Progenitor cell of endocrine pancreas (in vitro differentiated cells): ENCODE measurements at regions not wholly inside any gene's neighbourhood (a gene's known extent, or its start where the extent isn't known, plus 50 kb on each side); places are given as distances from the start of the nearest gene placed in this dataset.

Experiments
- DNase-seq: peaks from one replicate; pipeline ENCODE4 v3.0.0; 2021; ENCODE audit warnings: low spot score; ENCODE audit not compliant: unreplicated experiment
- H3K27ac Mint-ChIP-seq: 2 replicates; pipeline ENCODE4 v1.8.0; 2021; ENCODE audit warnings: mild to moderate bottlenecking, moderate library complexity, mixed read lengths
- H3K27me3 Mint-ChIP-seq: 2 replicates; pipeline ENCODE4 v1.8.0; 2021; ENCODE audit warnings: mixed read lengths
- H3K36me3 Mint-ChIP-seq: 2 replicates; pipeline ENCODE4 v1.8.0; 2022; ENCODE audit warnings: mixed read lengths; ENCODE audit not compliant: insufficient read depth
- H3K4me1 Mint-ChIP-seq: 2 replicates; pipeline ENCODE4 v1.8.0; 2021; ENCODE audit warnings: low read depth, mixed read lengths
- H3K4me3 Mint-ChIP-seq: 2 replicates; pipeline ENCODE4 v1.8.0; 2021; ENCODE audit warnings: low read depth, mild to moderate bottlenecking, moderate library complexity, mixed read lengths
- H3K9me3 Mint-ChIP-seq: 2 replicates; pipeline ENCODE4 v1.8.0; 2021; ENCODE audit warnings: low read depth, mixed read lengths
- CTCF ChIP-seq: fragments of 200-600 bp; sonication (generic); IDR thresholded peaks from one replicate; pipeline ENCODE4 v1.5.0; 2021; ENCODE audit warnings: antibody characterized with exemption, mild to moderate bottlenecking; ENCODE audit not compliant: unreplicated experiment

DNA sequence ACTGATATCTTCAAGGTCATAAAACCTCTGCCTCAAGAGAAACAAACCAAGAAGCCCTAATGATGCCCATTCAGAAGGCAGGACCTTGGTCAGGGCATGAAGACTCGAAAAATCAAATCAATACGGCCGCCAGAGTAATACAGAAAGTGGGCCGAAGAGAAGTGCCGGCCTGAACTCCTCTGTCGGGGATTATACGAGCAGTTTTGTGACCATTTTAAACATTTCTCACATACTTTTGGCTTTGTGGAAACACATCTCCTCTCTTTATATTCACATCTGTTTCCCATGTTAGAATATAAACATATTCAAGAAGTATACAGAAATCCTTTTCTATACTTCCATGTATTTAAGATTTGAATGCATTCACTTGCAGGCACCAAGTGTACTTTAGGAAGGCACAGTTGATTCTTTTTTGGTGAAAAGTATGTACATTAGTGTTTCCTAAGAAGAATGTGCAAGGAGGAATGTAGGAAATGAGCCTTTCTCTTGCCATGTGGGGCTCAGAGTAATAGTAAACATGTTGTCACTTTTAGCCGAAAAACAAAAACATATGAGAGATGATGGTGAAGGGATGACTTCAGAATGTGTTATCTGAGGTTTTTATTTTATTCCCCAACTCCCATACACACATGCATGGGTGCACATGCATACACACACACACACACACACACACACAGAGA lies 707.9 kb upstream of the ID2 start:
- H3K9me3 Mint-ChIP-seq = no peaks in the 10 kb centered on the region
- peaks cover 27% of the 10 kb centered on the region for H3K27me3 Mint-ChIP-seq
- H3K4me1 Mint-ChIP-seq = peaks cover 6% of the 10 kb centered on the region
- H3K36me3 Mint-ChIP-seq = no peaks in the 10 kb centered on the region
- H3K4me3 Mint-ChIP-seq = no peak overlapping the region
- no peak overlapping the region for H3K27ac Mint-ChIP-seq
- DNase-seq = no peak
- no peak for TF ChIP-seq CTCF

DNA sequence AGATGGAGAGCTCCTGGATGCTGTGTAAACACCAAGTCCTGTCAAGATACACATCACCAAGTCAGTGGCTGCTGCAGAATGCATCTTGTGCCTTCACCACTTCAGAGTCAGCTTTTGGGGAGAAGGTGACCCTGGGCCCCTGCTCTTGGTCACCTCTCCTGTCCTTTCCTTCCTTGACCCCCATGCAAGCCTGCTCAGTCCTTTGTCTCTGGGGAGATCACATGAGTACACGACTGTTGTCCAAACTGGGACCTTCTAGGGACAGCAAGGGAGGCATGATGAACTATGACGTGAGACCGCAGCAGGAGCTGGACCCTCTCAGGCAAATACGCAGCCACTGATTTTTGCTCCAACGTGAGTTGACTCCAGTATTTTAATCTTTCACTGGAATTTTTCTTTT lies 706.9 kb upstream of the ID2 start:
- no peak for DNase-seq
- Mint-ChIP-seq H3K27me3 (peaks cover 22% of the 10 kb centered on the region), H3K4me1 (peaks cover 6% of the 10 kb centered on the region), H3K4me3 (no peak overlapping the region), H3K27ac (no peak overlapping the region), H3K9me3 (no peaks in the 10 kb centered on the region), H3K36me3 (no peaks in the 10 kb centered on the region)
- TF ChIP-seq CTCF = no peak

- Mint-ChIP-seq H3K4me1 (peaks cover 6% of the 10 kb centered on the region), H3K27me3 (peaks cover 16% of the 10 kb centered on the region), H3K4me3 (no peak overlapping the region), H3K36me3 (no peaks in the 10 kb centered on the region), H3K9me3 (no peaks in the 10 kb centered on the region), H3K27ac (no peak overlapping the region)
- TF ChIP-seq CTCF = no peak
- DNase-seq = no peak
Observed at GRCh38 chr2:7976206-7976605, 705.6 kb upstream of the ID2 start.

- Mint-ChIP-seq H3K36me3 (peaks cover 2% of the 10 kb centered on the region), H3K9me3 (peaks cover 4% of the 10 kb centered on the region), H3K27ac (no peak overlapping the region), H3K4me3 (no peak overlapping the region), H3K4me1 (peaks cover 6% of the 10 kb centered on the region), H3K27me3 (peaks cover 14% of the 10 kb centered on the region)
- no peak for DNase-seq
- no peak for TF ChIP-seq CTCF
Observed at GRCh38 chr2:7977981-7978380, 703.9 kb upstream of the ID2 start.

GRCh38 chr2:7982054-7982453 lies 699.8 kb upstream of the ID2 start:
- no peak overlapping the region for H3K27ac Mint-ChIP-seq
- H3K36me3 Mint-ChIP-seq = peaks cover 2% of the 10 kb centered on the region
- H3K4me1 Mint-ChIP-seq = peaks cover 6% of the 10 kb centered on the region
- no peak for TF ChIP-seq CTCF
- no peak overlapping the region for H3K4me3 Mint-ChIP-seq
- peaks cover 7% of the 10 kb centered on the region for H3K27me3 Mint-ChIP-seq
- DNase-seq = no peak
- H3K9me3 Mint-ChIP-seq = peaks cover 4% of the 10 kb centered on the region
